HG03469 (cell line): ENCODE measurements at regions not wholly inside any gene's neighbourhood (a gene's known extent, or its start where the extent isn't known, plus 50 kb on each side); places are given as distances from the start of the nearest gene placed in this dataset.
"Not testable (repeated sequence)": the region's sequence is repeated elsewhere in the genome, so short reads cannot be mapped to it uniquely, and the experiment has no call there.

Experiments used
- ATAC-seq: cut with Tn5 transposase; IDR thresholded peaks from one replicate; pipeline ENCODE4 v1.9.1; 2021; ENCODE audit warnings: mild to moderate bottlenecking, moderate library complexity, moderate number of reproducible peaks; ENCODE audit not compliant: unreplicated experiment

- ATAC-seq = no peak
These were observed 343.2 kb upstream of the ONECUT1 start for GRCh38 chr15:53133255-53133850.

- ATAC-seq = no peak
These were observed 340.8 kb upstream of the ONECUT1 start for GRCh38 chr15:53130943-53131342.

- ATAC-seq = no peak
These were observed 339.2 kb upstream of the ONECUT1 start for GRCh38 chr15:53129121-53129904.

- no peak for ATAC-seq
These were observed 338.5 kb upstream of the ONECUT1 start for GRCh38 chr15:53128652-53129051.

GRCh38 chr15:53126144-53126543 lies 336.0 kb upstream of the ONECUT1 start:
- no peak for ATAC-seq

- no peak for ATAC-seq
These were observed 332.7 kb upstream of the ONECUT1 start for GRCh38 chr15:53122818-53123217.

- not testable (repeated sequence) for ATAC-seq
These were observed 326.8 kb upstream of the ONECUT1 start for GRCh38 chr15:53116915-53117314.

- ATAC-seq = no peak
These were observed 326.0 kb upstream of the ONECUT1 start for GRCh38 chr15:53116169-53116568.

- ATAC-seq = no peak
These were observed 325.4 kb upstream of the ONECUT1 start for GRCh38 chr15:53115563-53115962.

- ATAC-seq = no peak
These were observed 324.8 kb upstream of the ONECUT1 start for GRCh38 chr15:53114960-53115359.

- ATAC-seq = no peak
These were observed 320.9 kb upstream of the ONECUT1 start for GRCh38 chr15:53110999-53111398.

- ATAC-seq = no peak
These were observed 318.2 kb upstream of the ONECUT1 start for GRCh38 chr15:53108319-53108718.

GRCh38 chr15:53107855-53108254 lies 317.7 kb upstream of the ONECUT1 start:
- ATAC-seq = no peak

GRCh38 chr15:53106505-53107286 lies 316.6 kb upstream of the ONECUT1 start:
- ATAC-seq = no peak

GRCh38 chr15:53102483-53102882 lies 312.3 kb upstream of the ONECUT1 start:
- ATAC-seq = no peak

- no peak for ATAC-seq
These were observed 290.3 kb upstream of the ONECUT1 start for GRCh38 chr15:53080484-53080883.

- no peak for ATAC-seq
These were observed 284.1 kb upstream of the ONECUT1 start for GRCh38 chr15:53074221-53074620.

- no peak for ATAC-seq
These were observed 281.9 kb upstream of the ONECUT1 start for GRCh38 chr15:53072077-53072476.

GRCh38 chr15:53068636-53069035 lies 278.5 kb upstream of the ONECUT1 start:
- ATAC-seq = no peak

- no peak for ATAC-seq
These were observed 269.3 kb upstream of the ONECUT1 start for GRCh38 chr15:53059273-53060043.
